ENCODE measurements at regions not wholly inside any gene's neighbourhood (a gene's known extent, or its start where the extent isn't known, plus 50 kb on each side); places are given as distances from the start of the nearest gene placed in this dataset.

- intact Hi-C loops (cut with DNase I), result no loop called here
- H3K27me3 ChIP-seq, result no peaks in the 10 kb centered on the region
- ATAC-seq (no peak), DNase-seq (no peak)
- WGBS, 2 donors, result 82 to 87% methylated on average over 5 of the region's 5 CpGs
- peaks cover 46% of the 10 kb centered on the region for H3K4me1 ChIP-seq
- no peak for TF ChIP-seq POLR2A (IDR thresholded peaks at IDR 0.05)
- TF ChIP-seq, protein P1, sequence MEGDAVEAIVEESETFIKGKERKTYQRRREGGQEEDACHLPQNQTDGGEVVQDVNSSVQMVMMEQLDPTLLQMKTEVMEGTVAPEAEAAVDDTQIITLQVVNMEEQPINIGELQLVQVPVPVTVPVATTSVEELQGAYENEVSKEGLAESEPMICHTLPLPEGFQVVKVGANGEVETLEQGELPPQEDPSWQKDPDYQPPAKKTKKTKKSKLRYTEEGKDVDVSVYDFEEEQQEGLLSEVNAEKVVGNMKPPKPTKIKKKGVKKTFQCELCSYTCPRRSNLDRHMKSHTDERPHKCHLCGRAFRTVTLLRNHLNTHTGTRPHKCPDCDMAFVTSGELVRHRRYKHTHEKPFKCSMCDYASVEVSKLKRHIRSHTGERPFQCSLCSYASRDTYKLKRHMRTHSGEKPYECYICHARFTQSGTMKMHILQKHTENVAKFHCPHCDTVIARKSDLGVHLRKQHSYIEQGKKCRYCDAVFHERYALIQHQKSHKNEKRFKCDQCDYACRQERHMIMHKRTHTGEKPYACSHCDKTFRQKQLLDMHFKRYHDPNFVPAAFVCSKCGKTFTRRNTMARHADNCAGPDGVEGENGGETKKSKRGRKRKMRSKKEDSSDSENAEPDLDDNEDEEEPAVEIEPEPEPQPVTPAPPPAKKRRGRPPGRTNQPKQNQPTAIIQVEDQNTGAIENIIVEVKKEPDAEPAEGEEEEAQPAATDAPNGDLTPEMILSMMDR (IDR thresholded peaks at IDR 0.05), result no peak
- H3K4me3 ChIP-seq, result no peak overlapping the region
- no peaks in the 10 kb centered on the region for H3K36me3 ChIP-seq (replicated peaks in 1 of 2; ENCODE audit: insufficient read depth in 1 of 2, low read depth in 2 of 2)
- H3K9me3 ChIP-seq, result no peaks in the 10 kb centered on the region
- no peak overlapping the region for H3K27ac ChIP-seq
Measured at GRCh38 chr6:156699017-156699421, 78.2 kb upstream of the ARID1B start.

DNA sequence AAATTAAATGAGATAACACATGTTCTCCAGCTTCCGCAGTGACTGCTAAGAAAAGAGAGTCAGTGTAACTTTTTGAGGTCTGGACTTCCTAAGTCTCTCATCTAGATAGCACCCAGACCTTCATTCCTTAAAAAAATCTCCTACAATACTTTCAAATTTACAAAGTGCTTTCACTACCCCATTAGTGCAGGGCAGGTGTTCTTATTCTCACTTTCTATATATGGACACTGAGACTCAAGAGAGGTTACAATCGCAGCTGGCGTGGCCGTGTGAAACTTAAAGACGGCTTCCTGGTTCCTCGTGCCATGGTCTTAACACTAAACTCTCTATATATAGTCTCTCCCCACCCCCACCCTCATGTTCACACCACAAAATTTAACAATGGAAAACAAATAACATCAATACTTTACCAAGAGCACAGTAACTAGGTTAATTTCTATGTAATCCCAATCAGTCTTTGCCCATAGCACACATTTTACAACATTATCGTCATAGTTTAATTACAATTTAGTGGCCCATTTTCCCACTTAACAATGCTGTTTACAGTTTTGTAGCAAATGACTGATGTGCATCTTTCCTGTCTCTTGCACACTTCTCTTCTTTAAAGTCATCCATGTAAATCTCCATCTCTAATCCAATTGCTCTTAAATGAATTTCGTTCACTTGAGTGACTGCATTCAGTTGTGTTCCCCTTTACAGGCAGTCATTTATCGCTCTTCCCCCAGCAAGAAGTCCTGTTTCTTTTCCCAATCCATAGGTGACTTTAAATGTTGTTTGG, 78.8 kb upstream of the ARID1B start:
- Histone ChIP-seq H3K9me3 (no peaks in the 10 kb centered on the region), H3K4me3 (no peak overlapping the region), H3K27ac (peak overlapping the region in 1 of 4 donors; percentile 34), H3K36me3 (replicated peaks in 1 of 2; ENCODE audit: insufficient read depth in 1 of 2, low read depth in 2 of 2) (no peaks in the 10 kb centered on the region), H3K27me3 (no peaks in the 10 kb centered on the region), H3K4me1 (peaks cover 46% of the 10 kb centered on the region)
- intact Hi-C loops (cut with DNase I), result no loop called here
- peak; percentile 40 for ATAC-seq
- WGBS, 2 donors, result 52 to 59% methylated on average over 9 of the region's 9 CpGs
- TF ChIP-seq, protein P1 (IDR thresholded peaks at IDR 0.05), result no peak
- no peak for TF ChIP-seq POLR2A (IDR thresholded peaks at IDR 0.05)
- peak in 1 of 4 donors; percentile 56 for DNase-seq

- intact Hi-C loops (cut with DNase I), result no loop called here
- no peak overlapping the region for H3K4me3 ChIP-seq
- WGBS, 2 donors, result 71 to 77% methylated on average over 5 of the region's 5 CpGs
- no peak for ATAC-seq
- no peaks in the 10 kb centered on the region for H3K9me3 ChIP-seq
- H3K36me3 ChIP-seq (replicated peaks in 1 of 2; ENCODE audit: insufficient read depth in 1 of 2, low read depth in 2 of 2), result no peaks in the 10 kb centered on the region
- no peaks in the 10 kb centered on the region for H3K27me3 ChIP-seq
- DNase-seq, result no peak
- no peak overlapping the region for H3K27ac ChIP-seq
- peaks cover 46% of the 10 kb centered on the region for H3K4me1 ChIP-seq
- TF ChIP-seq, protein P1 (IDR thresholded peaks at IDR 0.05), result no peak
- TF ChIP-seq POLR2A (IDR thresholded peaks at IDR 0.05), result no peak
Measured at GRCh38 chr6:156697225-156697830, 79.8 kb upstream of the ARID1B start.

DNA sequence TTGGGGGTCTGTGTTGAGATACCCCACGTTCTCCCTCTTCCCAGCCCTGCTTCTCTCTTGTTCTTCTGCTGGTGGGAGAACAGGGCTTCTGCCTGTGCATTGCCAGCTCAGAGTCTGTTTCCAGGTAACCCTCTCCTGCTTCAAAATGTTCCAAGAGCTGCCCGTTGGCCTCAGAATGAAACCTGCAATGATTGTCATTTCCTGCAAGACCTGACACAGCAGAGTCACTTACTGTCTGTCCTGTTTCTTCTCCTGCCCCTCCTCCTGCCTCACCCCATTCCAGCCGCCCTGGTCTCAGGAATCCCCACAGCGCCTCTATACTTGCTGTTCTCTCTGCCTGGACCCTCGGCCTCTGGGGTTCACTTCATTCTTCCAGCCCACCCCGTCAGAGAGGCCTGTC, 81.4 kb upstream of the ARID1B start:
- Histone ChIP-seq H3K9me3 (no peaks in the 10 kb centered on the region), H3K4me1 (peaks cover 33% of the 10 kb centered on the region), H3K27ac (no peak overlapping the region), H3K36me3 (replicated peaks in 1 of 2; ENCODE audit: insufficient read depth in 1 of 2, low read depth in 2 of 2) (no peaks in the 10 kb centered on the region), H3K27me3 (no peaks in the 10 kb centered on the region), H3K4me3 (no peak overlapping the region)
- WGBS, 2 donors, result 69 to 86% methylated on average over 6 of the region's 6 CpGs
- no peak for TF ChIP-seq POLR2A (IDR thresholded peaks at IDR 0.05)
- TF ChIP-seq, protein P1 (IDR thresholded peaks at IDR 0.05), result no peak
- intact Hi-C loops (cut with DNase I), result no loop called here
- ATAC-seq, result no peak
- peak in 1 of 4 donors; percentile 10 for DNase-seq

Measured in body of pancreas (tissue), 4 donors.